ENCODE measurements at regions not wholly inside any gene's neighbourhood (a gene's known extent, or its start where the extent isn't known, plus 50 kb on each side); places are given as distances from the start of the nearest gene placed in this dataset.

DNA sequence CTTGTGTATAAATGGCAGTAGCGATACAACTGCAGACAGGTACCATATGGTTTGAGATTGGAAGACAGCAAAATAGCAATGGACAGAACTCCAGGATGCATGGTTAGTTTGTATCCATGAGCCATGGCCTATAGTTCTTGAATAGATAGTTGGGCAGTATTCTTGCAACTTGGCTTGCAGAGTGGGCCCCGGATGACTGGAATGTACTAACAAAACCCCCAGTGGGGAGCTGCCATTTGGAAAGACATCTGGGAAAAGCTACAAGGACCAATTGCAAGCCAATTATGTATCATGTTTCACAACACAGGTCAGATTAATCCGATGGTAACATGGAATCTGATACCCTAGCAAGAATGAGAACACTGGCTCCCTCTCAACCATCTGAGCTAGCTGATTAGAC is 279.6 kb downstream of the RERGL start:
- no peak for TF ChIP-seq CTCF (IDR thresholded peaks at IDR 0.05; ENCODE audit: low read length)
- TF ChIP-seq EZH2 (IDR thresholded peaks at IDR 0.05; ENCODE audit: borderline replicate concordance, low read length), result no peak

Measured in OCI-LY1 (cell line).